ENCODE measurements at regions not wholly inside any gene's neighbourhood (a gene's known extent, or its start where the extent isn't known, plus 50 kb on each side); places are given as distances from the start of the nearest gene placed in this dataset.

GRCh38 chr1:239647964-239648632 is 261.7 kb downstream of the CHRM3 start:
- no peak for TF ChIP-seq POLR2A (IDR thresholded peaks at IDR 0.05)
- TF ChIP-seq, protein P1, sequence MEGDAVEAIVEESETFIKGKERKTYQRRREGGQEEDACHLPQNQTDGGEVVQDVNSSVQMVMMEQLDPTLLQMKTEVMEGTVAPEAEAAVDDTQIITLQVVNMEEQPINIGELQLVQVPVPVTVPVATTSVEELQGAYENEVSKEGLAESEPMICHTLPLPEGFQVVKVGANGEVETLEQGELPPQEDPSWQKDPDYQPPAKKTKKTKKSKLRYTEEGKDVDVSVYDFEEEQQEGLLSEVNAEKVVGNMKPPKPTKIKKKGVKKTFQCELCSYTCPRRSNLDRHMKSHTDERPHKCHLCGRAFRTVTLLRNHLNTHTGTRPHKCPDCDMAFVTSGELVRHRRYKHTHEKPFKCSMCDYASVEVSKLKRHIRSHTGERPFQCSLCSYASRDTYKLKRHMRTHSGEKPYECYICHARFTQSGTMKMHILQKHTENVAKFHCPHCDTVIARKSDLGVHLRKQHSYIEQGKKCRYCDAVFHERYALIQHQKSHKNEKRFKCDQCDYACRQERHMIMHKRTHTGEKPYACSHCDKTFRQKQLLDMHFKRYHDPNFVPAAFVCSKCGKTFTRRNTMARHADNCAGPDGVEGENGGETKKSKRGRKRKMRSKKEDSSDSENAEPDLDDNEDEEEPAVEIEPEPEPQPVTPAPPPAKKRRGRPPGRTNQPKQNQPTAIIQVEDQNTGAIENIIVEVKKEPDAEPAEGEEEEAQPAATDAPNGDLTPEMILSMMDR (IDR thresholded peaks at IDR 0.05): no peak

Data from esophagus squamous epithelium (tissue), 4 donors.